ENCODE measurements at regions not wholly inside any gene's neighbourhood (a gene's known extent, or its start where the extent isn't known, plus 50 kb on each side); places are given as distances from the start of the nearest gene placed in this dataset.

- TF ChIP-seq POLR2AphosphoS5 (IDR thresholded peaks at IDR 0.05; ENCODE audit: borderline replicate concordance, low read depth, low read length): no peak
- TF ChIP-seq EZH2 (IDR thresholded peaks at IDR 0.05): no peak
- no peak for TF ChIP-seq FOXP2 (optimal IDR thresholded peaks at IDR 0.05; ENCODE audit: control extremely low read depth, extremely low read length, insufficient read depth)
Measured at GRCh38 chr3:101163554-101163953, 156.8 kb downstream of the IMPG2 start.

Measured in SK-N-MC (cell line).